ENCODE measurements at regions not wholly inside any gene's neighbourhood (a gene's known extent, or its start where the extent isn't known, plus 50 kb on each side); places are given as distances from the start of the nearest gene placed in this dataset.

- H3K4me3 ChIP-seq (ENCODE audit: low read depth, low read length), result no peak overlapping the region
- no peak for DNase-seq
- peaks cover 6% of the 10 kb centered on the region; the same call in 1 of the 2 replicates for H3K9me3 ChIP-seq
- peaks cover 3% of the 10 kb centered on the region; the same call in 1 of the 2 replicates for H3K4me1 ChIP-seq
- no peaks in the 10 kb centered on the region for H3K36me3 ChIP-seq
- TF ChIP-seq, protein P1, sequence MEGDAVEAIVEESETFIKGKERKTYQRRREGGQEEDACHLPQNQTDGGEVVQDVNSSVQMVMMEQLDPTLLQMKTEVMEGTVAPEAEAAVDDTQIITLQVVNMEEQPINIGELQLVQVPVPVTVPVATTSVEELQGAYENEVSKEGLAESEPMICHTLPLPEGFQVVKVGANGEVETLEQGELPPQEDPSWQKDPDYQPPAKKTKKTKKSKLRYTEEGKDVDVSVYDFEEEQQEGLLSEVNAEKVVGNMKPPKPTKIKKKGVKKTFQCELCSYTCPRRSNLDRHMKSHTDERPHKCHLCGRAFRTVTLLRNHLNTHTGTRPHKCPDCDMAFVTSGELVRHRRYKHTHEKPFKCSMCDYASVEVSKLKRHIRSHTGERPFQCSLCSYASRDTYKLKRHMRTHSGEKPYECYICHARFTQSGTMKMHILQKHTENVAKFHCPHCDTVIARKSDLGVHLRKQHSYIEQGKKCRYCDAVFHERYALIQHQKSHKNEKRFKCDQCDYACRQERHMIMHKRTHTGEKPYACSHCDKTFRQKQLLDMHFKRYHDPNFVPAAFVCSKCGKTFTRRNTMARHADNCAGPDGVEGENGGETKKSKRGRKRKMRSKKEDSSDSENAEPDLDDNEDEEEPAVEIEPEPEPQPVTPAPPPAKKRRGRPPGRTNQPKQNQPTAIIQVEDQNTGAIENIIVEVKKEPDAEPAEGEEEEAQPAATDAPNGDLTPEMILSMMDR (IDR thresholded peaks at IDR 0.05; ENCODE audit: low read depth, low read length), result no peak
- H3K27me3 ChIP-seq, result no peaks in the 10 kb centered on the region
These were observed 880.1 kb upstream of the PCDH9 start for GRCh38 chr13:68110178-68110768.

GRCh38 chr13:68107667-68108066 is 877.5 kb upstream of the PCDH9 start:
- no peaks in the 10 kb centered on the region for H3K27me3 ChIP-seq
- peaks cover 6% of the 10 kb centered on the region; the same call in 1 of the 2 replicates for H3K9me3 ChIP-seq
- no peak for DNase-seq
- no peaks in the 10 kb centered on the region for H3K36me3 ChIP-seq
- H3K4me3 ChIP-seq (ENCODE audit: low read depth, low read length), result no peak overlapping the region
- TF ChIP-seq, protein P1 (IDR thresholded peaks at IDR 0.05; ENCODE audit: low read depth, low read length), result no peak
- H3K4me1 ChIP-seq, result peaks cover 3% of the 10 kb centered on the region; the same call in 1 of the 2 replicates

DNA sequence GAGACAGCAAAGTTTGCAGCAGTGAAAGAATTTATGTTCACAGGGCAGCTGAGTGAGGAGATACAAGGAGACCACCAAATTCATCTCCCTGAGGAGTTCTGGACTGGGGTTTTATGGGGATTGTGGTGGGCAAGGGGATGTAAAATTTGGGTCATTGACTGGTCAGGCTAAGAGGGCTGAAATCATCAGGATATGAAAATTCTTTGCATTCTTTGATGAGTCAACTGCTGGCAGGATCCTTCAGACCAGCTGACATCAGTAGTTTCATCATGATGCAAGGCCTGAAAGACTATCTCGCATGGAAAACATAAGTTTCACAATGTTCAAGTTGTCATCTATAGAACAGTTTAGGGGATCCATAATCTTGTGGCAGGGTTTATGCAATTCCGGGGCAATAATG is 869.5 kb upstream of the PCDH9 start:
- Histone ChIP-seq H3K9me3 (no peaks in the 10 kb centered on the region), H3K27me3 (no peaks in the 10 kb centered on the region), H3K36me3 (no peaks in the 10 kb centered on the region), H3K4me3 (ENCODE audit: low read depth, low read length) (no peak overlapping the region), H3K4me1 (no peaks in the 10 kb centered on the region)
- TF ChIP-seq, protein P1 (IDR thresholded peaks at IDR 0.05; ENCODE audit: low read depth, low read length), result no peak
- DNase-seq, result no peak

DNA sequence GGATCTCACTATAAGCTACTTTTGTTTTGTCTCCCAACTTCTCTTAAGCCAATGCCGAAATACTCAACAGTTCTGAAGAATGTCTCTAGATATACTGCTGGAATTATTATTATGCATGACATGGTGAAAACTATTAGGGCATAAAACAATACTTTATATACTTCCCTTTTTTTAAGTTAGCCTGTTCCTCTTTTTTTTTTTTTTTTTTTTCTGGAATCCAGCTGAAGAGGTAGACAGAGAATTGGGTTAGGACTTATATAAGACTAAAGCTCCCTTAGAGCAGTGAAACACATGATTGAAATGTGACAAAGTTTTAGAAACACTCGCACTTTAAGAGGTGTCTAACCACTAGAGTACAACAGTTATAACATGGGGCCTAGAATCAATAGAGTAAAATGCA is 850.9 kb upstream of the PCDH9 start:
- DNase-seq, result no peak
- TF ChIP-seq, protein P1 (IDR thresholded peaks at IDR 0.05; ENCODE audit: low read depth, low read length), result no peak
- Histone ChIP-seq H3K4me1 (no peaks in the 10 kb centered on the region), H3K4me3 (ENCODE audit: low read depth, low read length) (no peak overlapping the region), H3K36me3 (no peaks in the 10 kb centered on the region), H3K9me3 (no peaks in the 10 kb centered on the region), H3K27me3 (no peaks in the 10 kb centered on the region)

DNA sequence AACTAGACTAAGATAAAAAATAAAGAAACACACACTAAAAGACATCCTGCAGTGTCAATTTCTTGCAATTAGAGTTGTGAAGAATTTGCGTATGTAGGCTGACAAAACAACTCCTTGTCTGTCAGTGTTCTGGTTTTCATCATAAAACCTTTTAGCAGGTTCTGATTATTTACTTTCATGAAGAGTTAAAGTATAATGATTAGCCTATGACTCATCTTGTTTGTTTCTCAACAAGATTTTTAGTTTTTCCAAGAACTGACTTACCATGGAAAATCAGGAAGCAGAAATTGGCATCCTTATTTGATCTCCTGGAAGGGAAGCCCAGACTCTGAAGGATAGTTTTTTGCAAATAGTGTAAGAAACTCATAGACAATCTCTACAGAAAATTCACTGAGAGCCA is 848.7 kb upstream of the PCDH9 start:
- H3K27me3 ChIP-seq, result no peaks in the 10 kb centered on the region
- TF ChIP-seq, protein P1 (IDR thresholded peaks at IDR 0.05; ENCODE audit: low read depth, low read length), result no peak
- no peaks in the 10 kb centered on the region for H3K36me3 ChIP-seq
- H3K4me3 ChIP-seq (ENCODE audit: low read depth, low read length), result no peak overlapping the region
- no peaks in the 10 kb centered on the region for H3K9me3 ChIP-seq
- no peak for DNase-seq
- H3K4me1 ChIP-seq, result no peaks in the 10 kb centered on the region

DNA sequence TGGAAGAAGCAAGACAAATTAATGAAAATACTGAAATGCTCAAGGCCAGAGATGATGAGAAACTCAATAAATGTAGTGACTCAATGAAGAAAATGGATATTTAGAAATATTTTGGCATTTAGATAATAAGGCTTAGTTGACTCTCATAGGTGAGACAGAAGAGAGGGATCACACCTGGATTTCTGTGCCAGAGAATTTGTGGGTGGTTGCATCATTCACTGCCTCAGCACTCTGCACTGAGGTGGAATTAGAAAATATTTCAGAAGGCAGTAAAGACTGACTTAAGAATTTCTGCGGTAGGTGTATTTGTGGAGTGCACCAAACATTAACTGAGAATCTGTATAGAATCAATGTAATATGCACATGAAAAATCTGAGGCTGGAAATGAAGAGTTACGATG is 848.3 kb upstream of the PCDH9 start:
- Histone ChIP-seq H3K4me1 (no peaks in the 10 kb centered on the region), H3K27me3 (no peaks in the 10 kb centered on the region), H3K9me3 (no peaks in the 10 kb centered on the region), H3K36me3 (no peaks in the 10 kb centered on the region), H3K4me3 (ENCODE audit: low read depth, low read length) (no peak overlapping the region)
- TF ChIP-seq, protein P1 (IDR thresholded peaks at IDR 0.05; ENCODE audit: low read depth, low read length), result no peak
- no peak for DNase-seq
